HS-27A (cell line): ENCODE measurements at regions not wholly inside any gene's neighbourhood (a gene's known extent, or its start where the extent isn't known, plus 50 kb on each side); places are given as distances from the start of the nearest gene placed in this dataset.
"Not testable (repeated sequence)": the region's sequence is repeated elsewhere in the genome, so short reads cannot be mapped to it uniquely, and the experiment has no call there.

Source experiments
- DNase-seq: peaks from one replicate; pipeline ENCODE4 v3.0.0-alpha.2; 2012; ENCODE audit warnings: low read depth, missing footprints

DNA sequence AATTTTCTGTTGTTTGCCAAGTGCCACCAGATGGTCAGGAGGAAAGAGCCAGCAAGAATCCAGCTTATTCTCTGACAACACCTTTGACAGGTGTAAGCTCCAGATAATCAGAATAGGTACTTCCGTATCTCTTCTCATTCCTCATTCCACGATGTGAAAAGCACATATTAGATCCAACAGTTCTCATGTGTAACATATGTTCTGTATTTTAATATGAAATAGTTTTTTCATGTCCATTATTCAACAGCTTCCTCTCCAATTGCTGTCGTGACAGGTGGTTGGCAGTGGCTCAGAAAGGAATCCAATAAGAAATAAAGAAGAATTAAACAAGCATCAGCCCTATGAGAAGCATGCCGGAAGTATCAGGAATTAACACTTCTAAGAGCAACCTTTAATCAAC is 1624.7 kb downstream of the MRPL39 start:
- DNase-seq = no peak

- no peak for DNase-seq
Measured at GRCh38 chr21:23977971-23978370, 1629.3 kb downstream of the MRPL39 start.

DNA sequence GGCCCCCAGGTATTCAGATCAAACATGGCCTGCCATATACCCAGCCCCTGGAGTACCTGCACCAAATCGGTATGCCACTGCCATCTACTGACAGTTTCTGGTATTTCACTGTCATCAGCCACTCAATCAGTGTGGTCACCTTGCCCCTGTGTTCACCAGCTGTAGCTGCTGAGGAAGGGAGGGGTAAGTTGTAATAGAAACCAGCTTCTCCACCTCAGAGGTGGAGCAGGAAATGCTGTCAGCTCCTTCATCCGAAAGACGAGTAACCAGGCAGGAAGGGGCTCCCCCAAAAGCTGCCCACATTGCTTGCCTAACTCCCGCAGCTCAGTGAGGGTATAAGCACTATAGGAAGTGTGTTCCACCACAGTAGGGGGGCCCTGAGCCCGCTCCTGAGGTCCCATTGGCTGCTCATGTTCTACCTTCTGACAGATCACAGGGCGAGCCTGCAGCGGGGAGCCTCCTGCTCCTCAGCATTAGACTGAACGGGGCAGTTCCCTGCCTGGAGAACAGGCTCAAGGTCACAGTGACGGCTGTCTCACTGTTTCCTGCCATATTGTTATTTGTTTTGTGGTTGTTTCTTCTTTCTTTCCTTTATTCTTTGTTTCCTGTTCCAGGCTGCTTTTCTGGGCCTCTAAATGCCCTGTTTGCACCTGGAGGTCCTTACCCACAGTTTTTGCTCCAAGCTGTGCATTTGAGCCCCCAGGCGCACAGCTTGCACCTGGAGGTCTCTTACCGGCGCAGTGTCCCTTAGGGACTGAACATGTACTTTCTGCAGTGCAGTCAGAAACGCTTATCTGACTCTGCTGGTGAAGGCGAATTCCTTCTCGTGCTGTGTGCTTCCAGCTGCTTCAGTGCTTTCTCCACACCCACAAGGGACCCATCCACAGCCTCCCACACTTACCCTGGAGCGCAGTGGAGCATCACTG is 1638.3 kb downstream of the MRPL39 start:
- DNase-seq = peak; percentile 7

DNA sequence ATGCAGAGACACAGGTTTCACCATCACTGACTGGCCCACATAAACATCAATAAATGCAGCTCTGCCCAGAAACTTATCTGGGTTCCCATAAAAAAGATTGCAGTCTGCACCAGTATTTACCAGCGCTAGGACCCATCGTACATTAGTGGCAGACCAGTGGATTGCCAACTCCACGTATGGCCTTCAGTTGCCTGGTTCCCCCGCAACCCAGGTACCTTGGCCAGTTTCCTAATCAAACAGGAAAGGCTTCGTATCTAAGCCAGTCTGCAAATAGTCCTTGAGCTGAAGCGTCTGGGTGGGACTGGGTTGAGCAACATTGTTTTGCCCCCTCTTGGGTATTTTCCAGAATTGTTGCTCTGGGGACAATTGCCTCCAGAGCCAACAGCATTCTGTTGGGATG is 1639.3 kb downstream of the MRPL39 start:
- DNase-seq = no peak

- no peak for DNase-seq
Measured at GRCh38 chr21:23963454-23963853, 1643.8 kb downstream of the MRPL39 start.

DNA sequence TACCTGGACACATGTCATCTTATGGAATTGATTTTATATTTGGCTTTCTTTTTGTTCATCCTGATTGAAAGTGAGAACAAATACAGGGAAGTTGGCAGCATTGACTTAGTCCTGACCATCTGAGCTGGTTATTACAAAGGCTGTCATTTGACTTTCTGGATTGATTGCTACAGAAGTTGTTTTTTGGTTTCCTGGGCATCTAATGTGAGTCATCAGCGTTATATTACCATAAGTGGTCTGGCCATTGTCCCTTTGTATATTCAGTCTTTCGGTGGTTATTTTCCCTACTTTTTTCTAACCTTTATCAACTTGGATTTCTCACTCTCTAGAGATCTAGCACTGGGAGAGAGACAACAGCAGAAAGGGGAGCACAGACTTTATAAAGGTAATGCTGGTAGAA is 1646.5 kb downstream of the MRPL39 start:
- no peak for DNase-seq

GRCh38 chr21:23955135-23955843 is 1652.0 kb downstream of the MRPL39 start:
- DNase-seq = no peak

DNA sequence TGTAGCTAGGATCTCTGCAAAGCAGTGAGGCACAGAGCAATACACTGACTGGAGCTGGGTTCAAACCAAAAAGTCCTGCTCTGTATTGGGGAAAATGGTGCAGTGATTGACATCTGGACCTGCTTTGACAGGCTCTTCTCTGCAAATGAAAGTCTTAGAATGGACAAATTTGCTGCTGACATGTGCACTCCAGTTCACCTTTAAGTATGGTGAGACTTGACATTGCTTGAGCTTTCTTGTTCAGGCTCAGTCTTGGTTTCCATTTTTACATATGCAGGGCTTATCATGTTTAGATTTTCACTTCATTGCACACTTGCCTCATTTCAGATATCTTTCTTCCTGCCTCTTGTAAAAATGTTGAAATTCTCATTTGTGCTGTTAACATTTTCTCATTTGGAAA is 1655.0 kb downstream of the MRPL39 start:
- DNase-seq = no peak

- DNase-seq = no peak
Measured at GRCh38 chr21:23951251-23951650, 1656.0 kb downstream of the MRPL39 start.

DNA sequence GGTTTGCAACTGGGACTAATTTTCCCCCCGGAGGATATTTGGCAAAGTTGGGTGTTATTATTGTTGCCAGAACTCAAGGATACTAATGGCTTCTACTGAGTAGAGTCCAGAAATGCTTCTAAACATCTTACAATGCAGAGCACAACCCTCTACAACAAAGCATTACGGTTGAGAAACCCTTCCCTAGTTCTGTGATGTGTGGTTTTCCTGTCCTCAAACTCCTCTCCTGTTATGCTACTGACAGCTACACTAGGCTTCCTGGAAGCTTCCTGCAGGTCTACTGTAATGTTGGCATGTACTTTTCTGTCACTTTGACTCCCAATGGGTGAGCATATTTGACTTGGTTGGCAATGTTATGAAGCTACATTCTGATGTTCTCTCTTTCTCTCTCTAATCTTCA is 1656.9 kb downstream of the MRPL39 start:
- no peak for DNase-seq

- DNase-seq = no peak
Measured at GRCh38 chr21:23949493-23949892, 1657.8 kb downstream of the MRPL39 start.

- no peak for DNase-seq
Measured at GRCh38 chr21:23939369-23940065, 1667.8 kb downstream of the MRPL39 start.

- no peak for DNase-seq
Measured at GRCh38 chr21:23936991-23937390, 1670.3 kb downstream of the MRPL39 start.

DNA sequence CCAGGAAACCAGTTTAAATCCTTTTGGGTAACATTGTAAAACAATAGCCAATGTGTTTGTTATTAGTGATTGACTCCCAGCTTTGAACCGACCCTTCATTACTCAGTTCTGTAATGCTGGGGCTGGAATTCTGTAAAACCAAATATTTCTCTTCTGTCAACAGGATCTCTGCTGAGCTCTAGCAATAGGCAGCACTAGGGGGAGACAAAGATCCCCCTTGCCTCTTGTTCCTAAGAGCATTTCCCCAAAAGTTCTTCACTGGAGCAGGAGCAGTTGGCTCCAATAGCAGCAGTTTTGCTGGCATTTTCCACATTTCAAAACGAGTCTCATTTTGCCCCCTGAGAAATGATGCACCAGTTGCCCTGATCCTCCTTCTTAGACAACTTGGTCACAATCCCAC is 1671.1 kb downstream of the MRPL39 start:
- DNase-seq = no peak

DNA sequence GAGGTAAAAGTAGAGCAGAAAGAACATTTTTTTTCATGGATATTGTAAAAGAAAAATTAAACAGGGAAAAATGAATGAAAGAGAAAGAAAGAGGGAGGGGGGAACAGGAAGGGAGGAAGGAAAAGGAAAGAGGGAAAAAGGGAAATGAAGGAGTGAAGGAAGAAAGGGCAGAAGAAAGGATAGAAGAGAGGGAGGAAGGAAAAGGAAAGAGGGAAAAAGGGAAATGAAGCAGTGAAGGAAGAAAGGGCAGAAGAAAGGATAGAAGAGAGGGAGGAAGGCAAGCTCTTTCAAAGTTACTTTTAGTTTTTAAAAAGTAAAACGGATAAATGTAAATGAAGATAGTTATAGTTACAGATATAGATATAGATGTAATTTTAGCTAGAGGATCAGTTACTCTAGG is 1676.7 kb downstream of the MRPL39 start:
- DNase-seq = no peak

DNA sequence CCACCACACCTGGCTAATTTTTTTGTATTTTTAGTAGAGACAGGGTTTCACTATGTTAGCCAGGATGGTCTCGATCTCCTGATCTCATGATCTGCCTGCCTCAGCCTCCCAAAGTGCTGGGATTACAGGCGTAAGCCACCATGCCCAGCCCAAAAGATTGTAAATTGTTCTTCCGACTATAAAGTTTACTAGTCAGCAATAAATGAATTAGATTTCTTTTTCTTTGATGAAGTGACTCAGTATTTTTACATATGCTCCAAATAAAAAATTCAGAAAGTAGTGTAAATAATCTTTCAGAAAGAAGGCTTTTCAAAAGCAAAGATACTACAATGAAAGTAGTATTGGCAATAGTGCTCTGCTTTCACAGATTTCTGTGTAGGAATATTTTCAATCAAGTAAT is 1680.9 kb downstream of the MRPL39 start:
- not testable (repeated sequence) for DNase-seq

DNA sequence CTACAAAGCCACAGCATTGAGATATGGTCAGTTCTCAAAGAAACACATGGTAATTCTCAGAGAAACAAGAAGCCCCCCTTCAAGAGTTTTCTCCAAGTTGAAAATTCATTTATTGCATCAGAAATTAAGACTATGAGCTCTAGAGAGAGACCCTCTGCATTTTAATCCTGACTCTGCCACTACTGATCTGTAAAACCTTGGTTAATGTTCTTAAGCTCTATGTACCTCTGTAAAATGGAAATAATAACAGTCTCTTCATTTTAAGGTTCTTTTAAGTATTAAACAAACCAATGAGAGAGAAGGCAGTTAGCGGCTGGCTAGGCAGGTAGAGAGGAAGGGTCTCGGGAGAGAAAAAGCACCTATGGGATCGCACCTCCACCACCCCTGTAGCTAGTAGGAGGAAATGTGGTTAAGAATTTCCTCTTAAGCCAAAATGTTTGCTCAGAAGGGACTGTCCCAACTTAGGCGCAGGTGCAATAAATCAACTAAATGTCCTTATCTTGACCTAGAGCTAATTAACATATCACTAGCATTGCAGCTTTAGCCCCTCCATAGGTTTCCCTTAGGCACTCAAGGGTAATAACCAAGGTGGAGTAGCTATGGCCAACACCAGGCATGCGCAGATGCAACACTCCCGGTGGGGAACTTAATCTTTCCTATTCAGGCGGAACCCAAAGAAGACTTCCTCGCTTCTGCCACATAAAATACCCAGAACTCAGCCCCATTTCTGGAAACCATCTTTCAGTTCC is 1685.4 kb downstream of the MRPL39 start:
- no peak for DNase-seq

DNA sequence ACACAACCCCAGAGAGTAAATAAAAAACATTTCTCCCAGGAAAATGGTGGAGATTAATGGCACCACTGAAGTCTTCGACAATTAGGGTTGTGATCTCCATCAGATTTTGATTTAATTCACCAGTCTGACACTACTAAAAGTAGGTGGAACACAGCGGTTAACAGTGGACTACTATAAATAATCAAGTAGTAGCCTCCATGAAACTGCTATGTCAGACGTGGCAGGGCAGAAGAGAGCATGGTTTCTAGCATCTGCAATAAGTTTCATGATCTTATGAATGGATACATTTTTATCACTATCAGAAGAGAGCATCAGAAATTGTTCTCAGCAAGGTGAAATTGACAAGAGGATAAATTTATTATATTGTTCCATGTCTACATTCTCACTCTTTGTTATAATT is 1706.6 kb downstream of the MRPL39 start:
- DNase-seq = no peak

DNA sequence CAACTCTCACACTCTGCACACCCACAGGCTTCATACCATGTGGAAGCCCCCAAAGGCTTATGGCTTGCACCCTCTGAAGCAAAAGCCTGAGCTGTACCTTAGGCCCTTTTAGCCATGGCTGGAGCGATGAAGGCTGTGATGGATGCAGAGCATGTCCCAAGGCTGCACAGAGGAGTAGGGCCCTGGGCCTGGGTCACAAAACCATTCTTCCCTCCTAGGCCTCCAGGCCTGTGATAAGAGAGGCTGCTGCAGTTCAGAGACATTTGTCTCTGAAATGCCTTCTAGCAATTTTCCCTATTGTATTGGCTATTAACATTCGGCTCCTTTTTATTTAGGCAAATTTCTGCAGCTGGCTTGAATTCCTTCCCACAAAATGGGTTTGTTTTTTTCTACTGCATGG is 1707.7 kb downstream of the MRPL39 start:
- no peak for DNase-seq

- no peak for DNase-seq
Measured at GRCh38 chr21:23890652-23891051, 1716.6 kb downstream of the MRPL39 start.

GRCh38 chr21:23887725-23888306 is 1719.5 kb downstream of the MRPL39 start:
- DNase-seq = no peak
